ENCODE measurements at regions not wholly inside any gene's neighbourhood (a gene's known extent, or its start where the extent isn't known, plus 50 kb on each side); places are given as distances from the start of the nearest gene placed in this dataset.

- no peaks in the 10 kb centered on the region for H4K20me1 ChIP-seq (ENCODE audit: insufficient read depth)
- H3K27ac ChIP-seq (ENCODE audit: low read length), result no peak overlapping the region
- no peak overlapping the region for H2AFZ ChIP-seq (ENCODE audit: low read depth, low read length)
- H3F3A ChIP-seq (ENCODE audit: insufficient read depth, low read length, poor library complexity, severe bottlenecking), result no peaks in the 10 kb centered on the region
- H3K9me2 ChIP-seq (ENCODE audit: insufficient read depth, low read length), result no peaks in the 10 kb centered on the region
- no peak overlapping the region for H3K4me2 ChIP-seq (ENCODE audit: low read length)
- H3K36me3 ChIP-seq (ENCODE audit: insufficient read depth, low read length), result no peaks in the 10 kb centered on the region
- TF ChIP-seq EP300 (conservative IDR thresholded peaks at IDR 0.05; ENCODE audit: poor library complexity, severe bottlenecking) (no peak), RAD21 (conservative IDR thresholded peaks at IDR 0.05) (no peak), CTCF (IDR thresholded peaks at IDR 0.05; ENCODE audit: poor library complexity, severe bottlenecking) (no peak), SMC3 (conservative IDR thresholded peaks at IDR 0.05; ENCODE audit: poor library complexity) (no peak)
- no peak overlapping the region for H3K4me3 ChIP-seq (ENCODE audit: low read length)
- H3K27me3 ChIP-seq (ENCODE audit: insufficient read depth, low read depth, low read length), result no peaks in the 10 kb centered on the region
- no peak overlapping the region for H3K9ac ChIP-seq (ENCODE audit: low read length)
- no peaks in the 10 kb centered on the region for H3K9me3 ChIP-seq (ENCODE audit: low read length)
- H3K79me2 ChIP-seq (replicated peaks; ENCODE audit: insufficient read depth, low read length), result no peaks in the 10 kb centered on the region
Measured at GRCh38 chr1:189567890-189568289, 909.8 kb downstream of the BRINP3 start.

GRCh38 chr1:189596197-189596596, 881.5 kb downstream of the BRINP3 start:
- Histone ChIP-seq H3K4me2 (ENCODE audit: low read length) (no peak overlapping the region), H3K9me2 (ENCODE audit: insufficient read depth, low read length) (no peaks in the 10 kb centered on the region), H3K4me3 (ENCODE audit: low read length) (no peak overlapping the region), H3K9ac (ENCODE audit: low read length) (no peak overlapping the region), H3F3A (ENCODE audit: insufficient read depth, low read length, poor library complexity, severe bottlenecking) (no peaks in the 10 kb centered on the region), H3K79me2 (replicated peaks; ENCODE audit: insufficient read depth, low read length) (no peaks in the 10 kb centered on the region), H3K27ac (ENCODE audit: low read length) (no peak overlapping the region), H3K27me3 (ENCODE audit: insufficient read depth, low read depth, low read length) (no peaks in the 10 kb centered on the region), H3K36me3 (ENCODE audit: insufficient read depth, low read length) (no peaks in the 10 kb centered on the region), H3K9me3 (ENCODE audit: low read length) (no peaks in the 10 kb centered on the region), H2AFZ (ENCODE audit: low read depth, low read length) (no peak overlapping the region), H4K20me1 (ENCODE audit: insufficient read depth) (no peaks in the 10 kb centered on the region)
- TF ChIP-seq EZH2 (IDR thresholded peaks at IDR 0.05; ENCODE audit: borderline replicate concordance, insufficient read depth, low read length, poor library complexity, severe bottlenecking), result no peak

- H3K79me2 ChIP-seq (replicated peaks; ENCODE audit: insufficient read depth, low read length), result no peaks in the 10 kb centered on the region
Measured at GRCh38 chr1:189597083-189597482, 880.6 kb downstream of the BRINP3 start.

More at GRCh38 chr1:189597083-189597482, 880.6 kb downstream of the BRINP3 start:
- Histone ChIP-seq H3F3A (ENCODE audit: insufficient read depth, low read length, poor library complexity, severe bottlenecking) (no peaks in the 10 kb centered on the region), H2AFZ (ENCODE audit: low read depth, low read length) (no peak overlapping the region), H3K9me2 (ENCODE audit: insufficient read depth, low read length) (no peaks in the 10 kb centered on the region), H3K27me3 (ENCODE audit: insufficient read depth, low read depth, low read length) (no peaks in the 10 kb centered on the region), H3K27ac (ENCODE audit: low read length) (no peak overlapping the region), H3K9me3 (ENCODE audit: low read length) (no peaks in the 10 kb centered on the region), H3K4me2 (ENCODE audit: low read length) (no peak overlapping the region), H4K20me1 (ENCODE audit: insufficient read depth) (no peaks in the 10 kb centered on the region), H3K36me3 (ENCODE audit: insufficient read depth, low read length) (no peaks in the 10 kb centered on the region), H3K9ac (ENCODE audit: low read length) (no peak overlapping the region), H3K4me3 (ENCODE audit: low read length) (no peak overlapping the region)
- TF ChIP-seq RAD21 (conservative IDR thresholded peaks at IDR 0.05) (no peak), REST (IDR thresholded peaks at IDR 0.05; ENCODE audit: borderline replicate concordance) (no peak), CTCF (IDR thresholded peaks at IDR 0.05; ENCODE audit: poor library complexity, severe bottlenecking) (no peak), MXI1 (conservative IDR thresholded peaks at IDR 0.05; ENCODE audit: poor library complexity, severe bottlenecking) (no peak), POLR2AphosphoS5 (IDR thresholded peaks at IDR 0.05) (no peak)
